HEK293 (cell line): ENCODE measurements at regions not wholly inside any gene's neighbourhood (a gene's known extent, or its start where the extent isn't known, plus 50 kb on each side); places are given as distances from the start of the nearest gene placed in this dataset.

Source experiments
- CTCF ChIA-PET: fragments of 350-600 bp; formaldehyde crosslinking; extraction: SDS; loops from one replicate; lab custom pipeline; 2021; ENCODE audit warnings: antibody characterized with exemption; lab: Yijun Ruan, JAX
- POLR2A ChIA-PET: fragments of 300-600 bp; formaldehyde crosslinking; extraction: SDS; loops from one replicate; lab custom pipeline; 2020; ENCODE audit warnings: antibody characterized with exemption, inconsistent platforms; lab: Yijun Ruan, JAX
- H3K27ac ChIP-seq: fragments of 200-500 bp; sonication (Bioruptor generic); 2 replicates; pipeline ENCODE4 v1.5.1; 2014; ENCODE audit warnings: low read depth, low read length, control low read depth, inconsistent platforms; ENCODE audit errors: extremely low read depth
- H3K36me3 ChIP-seq, 2 experiments: fragments of 200-500 bp in 1 of 2; sonication (Bioruptor generic) in 1 of 2; 1 replicate in 1 of 2; 2 replicates in 1 of 2; pipeline ENCODE4 v1.5.1; 2014 to 2017; ENCODE audit warnings: inconsistent platforms in 2 of 2, low read length in 2 of 2; ENCODE audit not compliant: control insufficient read depth in 2 of 2, insufficient read depth in 1 of 2
- H3K4me1 ChIP-seq: fragments of 200-500 bp; sonication (Bioruptor generic); 2 replicates; pipeline ENCODE4 v1.5.1; 2014; ENCODE audit warnings: mild to moderate bottlenecking, low read length, inconsistent platforms; ENCODE audit not compliant: control insufficient read depth, insufficient read depth
- H3K4me3 ChIP-seq: 2 replicates; pipeline ENCODE4 v1.5.1; 2011; ENCODE audit warnings: low read depth, mild to moderate bottlenecking, control low read depth, low read length, moderate library complexity
- H3K9me3 ChIP-seq: fragments of 200-500 bp; sonication (Bioruptor generic); 2 replicates; pipeline ENCODE4 v1.5.1; 2014; ENCODE audit warnings: low read depth, low read length, inconsistent platforms; ENCODE audit not compliant: control insufficient read depth, insufficient read depth
- BCL6B ChIP-seq: fragments of 450-650 bp; formaldehyde crosslinking; IDR thresholded peaks from 2 replicates; pipeline ENCODE4 v1.5.1; 2017; ENCODE audit warnings: missing biosample characterization, missing genetic modification characterization
- CTCF ChIP-seq: fragments of 450-650 bp; formaldehyde crosslinking; IDR thresholded peaks from 2 replicates; pipeline ENCODE4 v1.5.1; 2016; ENCODE audit warnings: missing biosample characterization, missing genetic modification characterization
- KLF16 ChIP-seq: fragments of 450-650 bp; formaldehyde crosslinking; IDR thresholded peaks from 2 replicates; pipeline ENCODE4 v1.5.1; 2017; ENCODE audit warnings: missing biosample characterization, missing genetic modification characterization
- MZF1 ChIP-seq: fragments of 450-650 bp; formaldehyde crosslinking; IDR thresholded peaks from 2 replicates; pipeline ENCODE4 v1.5.1; 2017; ENCODE audit warnings: missing biosample characterization, missing genetic modification characterization, borderline replicate concordance
- RBAK ChIP-seq: fragments of 450-650 bp; formaldehyde crosslinking; IDR thresholded peaks from 2 replicates; pipeline ENCODE4 v1.5.1; 2016; ENCODE audit warnings: missing biosample characterization, missing genetic modification characterization
- TCF7L2 ChIP-seq: IDR thresholded peaks from 2 replicates; pipeline ENCODE4 v1.6.1; 2011; ENCODE audit warnings: low read depth, mild to moderate bottlenecking, inconsistent platforms, low read length, moderate library complexity, borderline replicate concordance
- ZBTB6 ChIP-seq: fragments of 450-650 bp; formaldehyde crosslinking; IDR thresholded peaks from 2 replicates; pipeline ENCODE4 v1.5.1; 2017; ENCODE audit warnings: missing biosample characterization, missing genetic modification characterization
- ZNF157 ChIP-seq: fragments of 450-650 bp; formaldehyde crosslinking; IDR thresholded peaks from 2 replicates; pipeline ENCODE4 v1.5.1; 2016; ENCODE audit warnings: missing biosample characterization, missing genetic modification characterization
- ZNF223 ChIP-seq: fragments of 450-650 bp; formaldehyde crosslinking; IDR thresholded peaks from 2 replicates; pipeline ENCODE4 v1.5.1; 2016; ENCODE audit warnings: missing biosample characterization, missing genetic modification characterization
- ZNF26 ChIP-seq: fragments of 450-650 bp; formaldehyde crosslinking; IDR thresholded peaks from 2 replicates; pipeline ENCODE4 v1.5.1; 2016; ENCODE audit warnings: missing biosample characterization, missing genetic modification characterization
- ZNF280C ChIP-seq: fragments of 450-650 bp; formaldehyde crosslinking; IDR thresholded peaks from 2 replicates; pipeline ENCODE4 v1.5.1; 2016; ENCODE audit warnings: missing biosample characterization, missing genetic modification characterization
- ZNF302 ChIP-seq: fragments of 450-650 bp; formaldehyde crosslinking; IDR thresholded peaks from 2 replicates; pipeline ENCODE4 v1.5.1; 2016; ENCODE audit warnings: missing biosample characterization, missing genetic modification characterization, low read depth
- ZNF560 ChIP-seq: fragments of 450-650 bp; formaldehyde crosslinking; IDR thresholded peaks from 2 replicates; pipeline ENCODE4 v1.5.1; 2017; ENCODE audit warnings: missing biosample characterization, missing genetic modification characterization, borderline replicate concordance
- ZNF561 ChIP-seq: fragments of 450-650 bp; IDR thresholded peaks from 2 replicates; pipeline ENCODE4 v1.5.1; 2018; ENCODE audit warnings: missing biosample characterization, missing genetic modification characterization, borderline replicate concordance
- ZNF610 ChIP-seq: fragments of 450-650 bp; formaldehyde crosslinking; IDR thresholded peaks from 2 replicates; pipeline ENCODE4 v1.5.1; 2016; ENCODE audit warnings: missing biosample characterization, missing genetic modification characterization, borderline replicate concordance
- ZNF639 ChIP-seq: fragments of 450-650 bp; formaldehyde crosslinking; IDR thresholded peaks from 2 replicates; pipeline ENCODE4 v1.5.1; 2016; ENCODE audit warnings: missing biosample characterization, missing genetic modification characterization
- ZNF654 ChIP-seq: fragments of 450-650 bp; formaldehyde crosslinking; IDR thresholded peaks from 2 replicates; pipeline ENCODE4 v1.5.1; 2016; ENCODE audit warnings: low read depth, missing biosample characterization, missing genetic modification characterization
- ZNF830 ChIP-seq: fragments of 450-650 bp; IDR thresholded peaks from 2 replicates; pipeline ENCODE4 v1.5.0; 2018; ENCODE audit warnings: missing biosample characterization, missing genetic modification characterization, low read depth, mild to moderate bottlenecking, moderate library complexity

GRCh38 chr7:12456506-12456905, 52.8 kb upstream of the VWDE start:
- H3K9me3 ChIP-seq, result no peaks in the 10 kb centered on the region
- no peak overlapping the region for H3K4me3 ChIP-seq
- TF ChIP-seq MZF1 (tag by site-specific recombination) (peak; percentile 79; the same call in 1 of the 2 replicates), ZBTB6 (no peak)
- TF ChIP-seq, all 188 proteins: peak for 1
- H3K27ac ChIP-seq, result no peak overlapping the region
- no peaks in the 10 kb centered on the region for H3K36me3 ChIP-seq
- 0 out of 2 replicates have a peak, but pooled peaks cover 3% of the 10 kb centered on the region for H3K4me1 ChIP-seq
- CTCF ChIA-PET, result interaction anchor here (0.6 to 3.9 kb wide), 8 partner anchors 18 to 340 kb away, joined by 3 to 29 read pairs (median 4); no protein-coding TSS in a partner anchor
- POLR2A ChIA-PET, result no interaction called here

- CTCF ChIA-PET, result interaction anchor here (0.6 to 3.9 kb wide), 53 partner anchors 9 to 1152 kb away, joined by 3 to 123 read pairs (median 5); no protein-coding TSS in a partner anchor
- 0 out of 2 replicates have a peak, but pooled peaks cover 3% of the 10 kb centered on the region for H3K4me1 ChIP-seq
- H3K36me3 ChIP-seq, result no peaks in the 10 kb centered on the region
- no peak overlapping the region for H3K27ac ChIP-seq
- H3K4me3 ChIP-seq, result no peak overlapping the region
- TF ChIP-seq CTCF (tag by site-specific recombination), result 0 out of 2 replicates have a peak, but pooled peaks have one; percentile 36
- TF ChIP-seq ZNF610 (tag by site-specific recombination), result no peak
- no peak for TF ChIP-seq RBAK (tag by site-specific recombination)
- TF ChIP-seq ZNF654 (tag by site-specific recombination), result peak; percentile 67
- TF ChIP-seq ZNF302, result no peak
- H3K9me3 ChIP-seq, result no peaks in the 10 kb centered on the region
- POLR2A ChIA-PET, result no interaction called here
These were observed 55.0 kb upstream of the VWDE start for GRCh38 chr7:12458520-12459131.

- Histone ChIP-seq H3K9me3 (no peaks in the 10 kb centered on the region), H3K4me1 (no peaks in the 10 kb centered on the region), H3K27ac (no peak overlapping the region), H3K4me3 (no peak overlapping the region), H3K36me3 (no peaks in the 10 kb centered on the region)
- ChIA-PET POLR2A (interaction anchor here (0.5 kb wide), 1 partner anchor 478 kb away, joined by 3 read pairs; no protein-coding TSS in a partner anchor), CTCF (interaction anchor here (1.4 to 3.6 kb wide), 2 partner anchors 10 to 23 kb away, joined by 3 to 32 read pairs; no protein-coding TSS in a partner anchor)
- no peak for TF ChIP-seq KLF16 (tag by site-specific recombination)
- no peak for TF ChIP-seq ZNF302
- TF ChIP-seq ZNF830 (tag by site-specific recombination), result no peak
- TF ChIP-seq ZNF280C (tag by site-specific recombination), result no peak
- TF ChIP-seq ZNF561, result no peak
- TF ChIP-seq ZNF26, result no peak
- no peak for TF ChIP-seq BCL6B (tag by site-specific recombination)
- TF ChIP-seq ZNF639, result no peak
- no peak for TF ChIP-seq TCF7L2
- TF ChIP-seq ZNF223 (tag by site-specific recombination), result no peak
- TF ChIP-seq ZNF157, result no peak
- TF ChIP-seq ZNF560, result no peak
These were observed 64.2 kb upstream of the VWDE start for GRCh38 chr7:12467837-12468236.
